ENCODE measurements at regions not wholly inside any gene's neighbourhood (a gene's known extent, or its start where the extent isn't known, plus 50 kb on each side); places are given as distances from the start of the nearest gene placed in this dataset.

DNA sequence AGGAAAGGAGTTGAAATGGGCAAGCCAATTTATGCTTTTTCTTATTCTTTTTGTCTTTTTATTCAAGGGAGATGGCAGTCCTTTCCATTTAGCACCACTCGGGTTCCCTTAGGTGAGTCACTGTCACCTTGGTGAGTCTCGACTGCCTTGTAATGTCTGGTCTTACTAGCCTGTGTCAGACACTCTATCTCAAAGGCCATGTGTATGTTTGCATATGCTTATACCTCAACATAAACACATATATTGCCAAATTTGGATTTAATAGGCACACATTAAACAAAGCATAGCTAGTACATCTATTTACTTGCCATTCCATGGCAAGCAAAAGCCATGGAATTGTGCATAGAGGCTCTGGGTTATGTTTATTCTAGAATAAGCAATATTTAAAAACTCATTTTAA is 624.9 kb upstream of the FOXG1 start:
- Histone ChIP-seq H3K27ac (ENCODE audit: poor library complexity, severe bottlenecking) (no peak overlapping the region), H3K27me3 (ENCODE audit: insufficient read depth, poor library complexity, severe bottlenecking) (no peaks in the 10 kb centered on the region), H3K36me3 (ENCODE audit: low read depth) (no peaks in the 10 kb centered on the region), H3K4me3 (ENCODE audit: severe bottlenecking) (no peak overlapping the region), H3K9me3 (ENCODE audit: severe bottlenecking) (no peaks in the 10 kb centered on the region), H3K4me1 (ENCODE audit: insufficient read depth, poor library complexity, severe bottlenecking) (no peaks in the 10 kb centered on the region)
- DNase-seq (ENCODE audit: low spot score) (no peak), ATAC-seq (ENCODE audit: low read depth) (no peak)
- TF ChIP-seq, protein P1, sequence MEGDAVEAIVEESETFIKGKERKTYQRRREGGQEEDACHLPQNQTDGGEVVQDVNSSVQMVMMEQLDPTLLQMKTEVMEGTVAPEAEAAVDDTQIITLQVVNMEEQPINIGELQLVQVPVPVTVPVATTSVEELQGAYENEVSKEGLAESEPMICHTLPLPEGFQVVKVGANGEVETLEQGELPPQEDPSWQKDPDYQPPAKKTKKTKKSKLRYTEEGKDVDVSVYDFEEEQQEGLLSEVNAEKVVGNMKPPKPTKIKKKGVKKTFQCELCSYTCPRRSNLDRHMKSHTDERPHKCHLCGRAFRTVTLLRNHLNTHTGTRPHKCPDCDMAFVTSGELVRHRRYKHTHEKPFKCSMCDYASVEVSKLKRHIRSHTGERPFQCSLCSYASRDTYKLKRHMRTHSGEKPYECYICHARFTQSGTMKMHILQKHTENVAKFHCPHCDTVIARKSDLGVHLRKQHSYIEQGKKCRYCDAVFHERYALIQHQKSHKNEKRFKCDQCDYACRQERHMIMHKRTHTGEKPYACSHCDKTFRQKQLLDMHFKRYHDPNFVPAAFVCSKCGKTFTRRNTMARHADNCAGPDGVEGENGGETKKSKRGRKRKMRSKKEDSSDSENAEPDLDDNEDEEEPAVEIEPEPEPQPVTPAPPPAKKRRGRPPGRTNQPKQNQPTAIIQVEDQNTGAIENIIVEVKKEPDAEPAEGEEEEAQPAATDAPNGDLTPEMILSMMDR (IDR thresholded peaks at IDR 0.05; ENCODE audit: poor library complexity, severe bottlenecking) = no peak

DNA sequence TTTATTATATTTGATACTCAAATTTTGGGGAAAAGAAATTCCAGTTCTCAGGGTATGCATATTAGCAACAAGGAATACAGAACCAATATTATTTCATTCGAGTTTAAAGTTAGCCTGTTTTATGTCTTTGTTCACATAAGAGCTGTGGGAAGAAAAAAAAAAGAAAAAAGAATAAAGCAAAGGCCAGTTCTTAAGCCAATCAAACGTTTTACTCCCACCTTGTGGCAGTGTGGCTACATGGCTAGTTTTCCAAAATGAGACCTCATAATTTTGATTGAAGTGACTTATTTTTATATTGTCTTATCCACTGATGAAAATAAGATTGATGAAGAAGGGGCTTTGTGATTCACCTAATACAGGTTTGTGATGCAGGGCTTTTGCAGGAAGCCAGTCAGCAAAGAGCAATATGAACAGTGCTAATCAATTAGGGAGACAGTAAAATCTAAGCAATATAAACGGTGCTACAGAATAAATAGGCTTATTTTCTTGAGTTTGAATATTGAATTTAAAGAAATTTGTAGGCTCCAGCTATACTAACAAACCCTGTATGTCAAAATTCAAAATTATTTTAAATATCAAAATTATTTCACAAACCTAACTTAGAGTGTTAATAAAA is 624.1 kb upstream of the FOXG1 start:
- ATAC-seq (ENCODE audit: low read depth) = no peak
- Histone ChIP-seq H3K4me3 (ENCODE audit: severe bottlenecking) (no peak overlapping the region), H3K9me3 (ENCODE audit: severe bottlenecking) (no peaks in the 10 kb centered on the region), H3K36me3 (ENCODE audit: low read depth) (no peaks in the 10 kb centered on the region), H3K27me3 (ENCODE audit: insufficient read depth, poor library complexity, severe bottlenecking) (no peaks in the 10 kb centered on the region), H3K27ac (ENCODE audit: poor library complexity, severe bottlenecking) (no peak overlapping the region), H3K4me1 (ENCODE audit: insufficient read depth, poor library complexity, severe bottlenecking) (no peaks in the 10 kb centered on the region)
- no peak for DNase-seq (ENCODE audit: low spot score)
- TF ChIP-seq, protein P1 (IDR thresholded peaks at IDR 0.05; ENCODE audit: poor library complexity, severe bottlenecking) = peak; percentile 78

DNA sequence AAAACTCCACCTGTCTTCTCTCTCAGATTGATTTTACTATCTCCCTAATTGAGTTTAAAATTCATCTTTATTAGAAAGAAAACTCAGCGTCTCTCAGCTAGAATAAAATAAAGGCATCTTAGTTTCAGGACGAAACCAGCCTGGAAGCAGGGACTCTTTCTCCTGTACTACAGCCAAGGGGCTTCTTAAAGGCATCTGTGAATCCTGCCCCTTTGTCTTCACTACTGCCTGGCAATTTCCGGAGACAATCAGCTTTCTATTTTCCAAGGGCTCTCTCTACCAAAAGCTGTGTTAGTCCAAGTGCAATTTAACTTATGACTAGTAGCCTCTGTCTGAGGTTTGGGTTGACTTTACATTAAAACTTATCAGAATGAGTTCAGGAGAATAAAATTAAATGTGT is 623.3 kb upstream of the FOXG1 start:
- TF ChIP-seq, protein P1 (IDR thresholded peaks at IDR 0.05; ENCODE audit: poor library complexity, severe bottlenecking) = no peak
- H3K27me3 ChIP-seq (ENCODE audit: insufficient read depth, poor library complexity, severe bottlenecking) = no peaks in the 10 kb centered on the region
- no peaks in the 10 kb centered on the region for H3K9me3 ChIP-seq (ENCODE audit: severe bottlenecking)
- no peaks in the 10 kb centered on the region for H3K4me1 ChIP-seq (ENCODE audit: insufficient read depth, poor library complexity, severe bottlenecking)
- H3K36me3 ChIP-seq (ENCODE audit: low read depth) = no peaks in the 10 kb centered on the region
- ATAC-seq (ENCODE audit: low read depth) (no peak), DNase-seq (ENCODE audit: low spot score) (no peak)
- no peak overlapping the region for H3K27ac ChIP-seq (ENCODE audit: poor library complexity, severe bottlenecking)
- no peak overlapping the region for H3K4me3 ChIP-seq (ENCODE audit: severe bottlenecking)

DNA sequence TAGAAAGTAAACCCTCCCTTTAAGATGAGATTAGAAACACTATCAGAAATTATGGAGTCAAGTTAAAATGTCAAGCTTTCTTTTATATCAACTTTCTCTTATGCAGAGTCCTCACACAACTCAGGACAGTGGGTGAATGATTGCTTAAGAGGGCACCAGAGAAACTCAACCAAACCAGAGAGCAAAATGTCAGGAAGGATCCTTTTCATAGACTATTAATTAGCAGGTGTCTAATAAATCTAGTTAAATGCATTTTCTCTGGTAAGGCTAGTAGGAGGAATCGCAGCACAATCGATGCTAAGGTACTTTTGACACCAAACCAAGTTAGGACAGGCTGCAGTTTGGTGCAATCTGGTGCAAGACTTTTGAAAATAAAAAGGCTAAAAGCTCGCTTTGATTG is 614.7 kb upstream of the FOXG1 start:
- H3K4me1 ChIP-seq (ENCODE audit: insufficient read depth, poor library complexity, severe bottlenecking) = no peaks in the 10 kb centered on the region
- H3K9me3 ChIP-seq (ENCODE audit: severe bottlenecking) = no peaks in the 10 kb centered on the region
- no peak overlapping the region for H3K27ac ChIP-seq (ENCODE audit: poor library complexity, severe bottlenecking)
- H3K27me3 ChIP-seq (ENCODE audit: insufficient read depth, poor library complexity, severe bottlenecking) = peaks cover 13% of the 10 kb centered on the region
- TF ChIP-seq, protein P1 (IDR thresholded peaks at IDR 0.05; ENCODE audit: poor library complexity, severe bottlenecking) = no peak
- H3K4me3 ChIP-seq (ENCODE audit: severe bottlenecking) = no peak overlapping the region
- DNase-seq (ENCODE audit: low spot score) (no peak), ATAC-seq (ENCODE audit: low read depth) (no peak)
- no peaks in the 10 kb centered on the region for H3K36me3 ChIP-seq (ENCODE audit: low read depth)

DNA sequence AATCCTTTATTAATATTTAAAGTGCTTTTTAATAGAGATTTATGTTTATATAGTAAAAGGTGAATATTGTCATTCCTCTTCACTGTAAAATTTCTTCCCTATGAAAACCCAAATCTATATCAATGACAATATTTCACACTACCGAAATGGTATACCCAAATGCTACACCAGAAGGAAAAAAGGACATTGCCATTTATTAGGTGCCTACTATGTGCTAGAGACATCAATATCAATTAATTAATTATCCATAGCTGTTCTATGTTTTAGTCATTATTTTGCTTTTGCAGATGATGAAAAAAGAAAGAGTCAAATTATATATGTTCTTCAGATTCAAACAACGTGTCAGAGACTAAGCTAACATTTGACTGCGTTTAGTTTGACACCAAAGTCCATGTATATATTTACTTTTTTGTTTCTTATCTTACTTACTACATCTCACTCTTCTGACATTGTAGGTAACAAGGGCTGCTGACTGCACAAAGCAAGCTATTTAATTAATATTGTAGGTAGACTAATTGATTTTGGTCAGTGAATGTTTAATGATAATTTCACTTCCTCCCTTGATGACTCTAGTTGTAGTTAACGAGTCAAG is 614.0 kb upstream of the FOXG1 start:
- H3K4me1 ChIP-seq (ENCODE audit: insufficient read depth, poor library complexity, severe bottlenecking) = no peaks in the 10 kb centered on the region
- H3K27ac ChIP-seq (ENCODE audit: poor library complexity, severe bottlenecking) = no peak overlapping the region
- H3K9me3 ChIP-seq (ENCODE audit: severe bottlenecking) = no peaks in the 10 kb centered on the region
- H3K4me3 ChIP-seq (ENCODE audit: severe bottlenecking) = no peak overlapping the region
- TF ChIP-seq, protein P1 (IDR thresholded peaks at IDR 0.05; ENCODE audit: poor library complexity, severe bottlenecking) = no peak
- DNase-seq (ENCODE audit: low spot score) (no peak), ATAC-seq (ENCODE audit: low read depth) (no peak)
- peaks cover 13% of the 10 kb centered on the region for H3K27me3 ChIP-seq (ENCODE audit: insufficient read depth, poor library complexity, severe bottlenecking)
- no peaks in the 10 kb centered on the region for H3K36me3 ChIP-seq (ENCODE audit: low read depth)
